HG03045 (cell line): ENCODE measurements at regions not wholly inside any gene's neighbourhood (a gene's known extent, or its start where the extent isn't known, plus 50 kb on each side); places are given as distances from the start of the nearest gene placed in this dataset.
"Not testable (repeated sequence)": the region's sequence is repeated elsewhere in the genome, so short reads cannot be mapped to it uniquely, and the experiment has no call there.

Experiments
- ATAC-seq: cut with Tn5 transposase; IDR thresholded peaks from one replicate; pipeline ENCODE4 v1.9.1; 2021; ENCODE audit warnings: mild to moderate bottlenecking, moderate library complexity; ENCODE audit not compliant: unreplicated experiment

- ATAC-seq = no peak
These were observed 84.1 kb upstream of the DMRT1 start for GRCh38 chr9:757246-757881.

- no peak for ATAC-seq
These were observed 83.4 kb upstream of the DMRT1 start for GRCh38 chr9:758146-758545.

GRCh38 chr9:759541-759940 lies 82.0 kb upstream of the DMRT1 start:
- ATAC-seq = no peak

GRCh38 chr9:759983-760736 lies 81.3 kb upstream of the DMRT1 start:
- no peak for ATAC-seq

GRCh38 chr9:761176-761792 lies 80.2 kb upstream of the DMRT1 start:
- ATAC-seq = no peak

GRCh38 chr9:761793-762560 lies 79.5 kb upstream of the DMRT1 start:
- no peak for ATAC-seq

GRCh38 chr9:763692-764091 lies 77.8 kb upstream of the DMRT1 start:
- no peak for ATAC-seq

- ATAC-seq = no peak
These were observed 77.4 kb upstream of the DMRT1 start for GRCh38 chr9:764105-764524.

- ATAC-seq = no peak
These were observed 76.5 kb upstream of the DMRT1 start for GRCh38 chr9:764986-765385.

- ATAC-seq = not testable (repeated sequence)
These were observed 74.4 kb upstream of the DMRT1 start for GRCh38 chr9:767061-767561.

- no peak for ATAC-seq
These were observed 65.4 kb upstream of the DMRT1 start for GRCh38 chr9:776086-776485.

- no peak for ATAC-seq
These were observed 63.5 kb upstream of the DMRT1 start for GRCh38 chr9:777978-778377.

- ATAC-seq = no peak
These were observed 57.3 kb upstream of the DMRT1 start for GRCh38 chr9:784202-784601.

- no peak for ATAC-seq
These were observed 56.6 kb upstream of the DMRT1 start for GRCh38 chr9:784916-785315.

- no peak for ATAC-seq
These were observed 55.5 kb upstream of the DMRT1 start for GRCh38 chr9:785997-786396.

- no peak for ATAC-seq
These were observed 55.1 kb upstream of the DMRT1 start for GRCh38 chr9:786405-786804.

GRCh38 chr9:788777-789176 lies 52.7 kb upstream of the DMRT1 start:
- ATAC-seq = no peak
